Kidney (tissue), 13 donors: ENCODE measurements at regions not wholly inside any gene's neighbourhood (a gene's known extent, or its start where the extent isn't known, plus 50 kb on each side); places are given as distances from the start of the nearest gene placed in this dataset.

Source experiments
- DNase-seq, 5 donors: peaks; one replicate each; pipeline ENCODE4 v3.0.0-alpha.2; 2013 to 2020
- FAIRE-seq: peaks from 2 replicates; lab custom pipeline; 2012; peaks lifted over from hg19 to GRCh38; lab: Jason Lieb, UNC
- H3K27ac ChIP-seq, 2 donors: one replicate each; pipeline ENCODE4 v1.7.0; 2013; ENCODE audit warnings: low read depth in 2 of 2, low read length in 2 of 2, inconsistent platforms in 1 of 2
- H3K27me3 ChIP-seq: one replicate; pipeline ENCODE4 v1.7.1; 2013; ENCODE audit warnings: low read length, inconsistent platforms; ENCODE audit not compliant: control insufficient read depth, insufficient read depth
- H3K36me3 ChIP-seq, 3 donors: one replicate each; pipeline versions ENCODE4 v1.7.0 to v1.7.1; 2013; ENCODE audit warnings: low read length in 3 of 3, control low read depth in 1 of 3, inconsistent platforms in 1 of 3; ENCODE audit not compliant: insufficient read depth in 3 of 3, control insufficient read depth in 2 of 3
- H3K4me1 ChIP-seq, 3 donors: one replicate each; pipeline versions ENCODE4 v1.7.0 to v1.7.1; 2013; ENCODE audit warnings: low read length in 3 of 3, inconsistent platforms in 1 of 3, low read depth in 1 of 3; ENCODE audit not compliant: control insufficient read depth in 2 of 3, insufficient read depth in 2 of 3
- H3K4me3 ChIP-seq, 3 donors: one replicate each; pipeline versions ENCODE4 v1.7.0 to v1.8.1; 2013; ENCODE audit warnings: low read length in 3 of 3, control low read depth in 1 of 3, inconsistent platforms in 1 of 3
- H3K9ac ChIP-seq, 3 donors: one replicate each; pipeline versions ENCODE4 v1.7.0 to v1.7.1; 2013; ENCODE audit warnings: low read length in 3 of 3, control low read depth in 1 of 3, inconsistent platforms in 1 of 3
- H3K9me3 ChIP-seq, 3 donors: one replicate each; pipeline versions ENCODE4 v1.7.0 to v1.7.1; 2013; ENCODE audit warnings: low read length in 3 of 3, control low read depth in 1 of 3, inconsistent platforms in 1 of 3; ENCODE audit not compliant: control insufficient read depth in 2 of 3, insufficient read depth in 1 of 3
- CTCF ChIP-seq: IDR thresholded peaks from 3 replicates; pipeline ENCODE4 v1.5.1; 2012; ENCODE audit warnings: mild to moderate bottlenecking, moderate library complexity, borderline replicate concordance; ENCODE audit not compliant: insufficient read depth; ENCODE audit errors: extremely low read depth
- intact Hi-C: fragments of 100-400 bp; cut with DNase I; formaldehyde crosslinking; loops from one replicate; pipeline ENCODE4 v1.11.1; 2022
- donor health status: control.
- donor health status: control.
- donor health status: control.
- donor health status: control.
- donor health status: control.
- donor health status: DM: yes; HTN: yes; CAD: no.
- donor health status: Normal renal cell carcinoma (clear cell type).

GRCh38 chr2:222993920-222994650, 57.9 kb upstream of the KCNE4 start:
- Histone ChIP-seq H3K27me3 (no peaks in the 10 kb centered on the region), H3K9me3 (no peaks in the 10 kb centered on the region), H3K36me3 (no peaks in the 10 kb centered on the region), H3K9ac (no peak overlapping the region), H3K27ac (peak overlapping the region; percentile 58 to 68), H3K4me3 (no peak overlapping the region), H3K4me1 (no peaks in the 10 kb centered on the region)
- no peak for TF ChIP-seq CTCF
- FAIRE-seq (no peak), DNase-seq (peak in 2 of 5 donors; percentile 51 to 85)
- intact Hi-C loops: no loop called here

GRCh38 chr2:222998459-222998858, 53.5 kb upstream of the KCNE4 start:
- Histone ChIP-seq H3K9me3 (no peaks in the 10 kb centered on the region), H3K4me3 (no peak overlapping the region), H3K4me1 (no peaks in the 10 kb centered on the region), H3K9ac (no peak overlapping the region), H3K27me3 (no peaks in the 10 kb centered on the region), H3K27ac (no peak overlapping the region), H3K36me3 (no peaks in the 10 kb centered on the region)
- DNase-seq (no peak), FAIRE-seq (no peak)
- no peak for TF ChIP-seq CTCF
- intact Hi-C loops: no loop called here

- intact Hi-C loops: no loop called here
- Histone ChIP-seq H3K36me3 (no peaks in the 10 kb centered on the region), H3K4me3 (no peak overlapping the region), H3K9me3 (no peaks in the 10 kb centered on the region), H3K27ac (no peak overlapping the region), H3K9ac (no peak overlapping the region), H3K4me1 (no peaks in the 10 kb centered on the region), H3K27me3 (no peaks in the 10 kb centered on the region)
- DNase-seq: peak in 3 of 5 donors; percentile 13 to 33 (median 31)
- TF ChIP-seq CTCF: no peak
- FAIRE-seq: no peak
These were observed 50.9 kb upstream of the KCNE4 start for GRCh38 chr2:223000872-223001796.
